ENCODE measurements at regions not wholly inside any gene's neighbourhood (a gene's known extent, or its start where the extent isn't known, plus 50 kb on each side); places are given as distances from the start of the nearest gene placed in this dataset.

DNA sequence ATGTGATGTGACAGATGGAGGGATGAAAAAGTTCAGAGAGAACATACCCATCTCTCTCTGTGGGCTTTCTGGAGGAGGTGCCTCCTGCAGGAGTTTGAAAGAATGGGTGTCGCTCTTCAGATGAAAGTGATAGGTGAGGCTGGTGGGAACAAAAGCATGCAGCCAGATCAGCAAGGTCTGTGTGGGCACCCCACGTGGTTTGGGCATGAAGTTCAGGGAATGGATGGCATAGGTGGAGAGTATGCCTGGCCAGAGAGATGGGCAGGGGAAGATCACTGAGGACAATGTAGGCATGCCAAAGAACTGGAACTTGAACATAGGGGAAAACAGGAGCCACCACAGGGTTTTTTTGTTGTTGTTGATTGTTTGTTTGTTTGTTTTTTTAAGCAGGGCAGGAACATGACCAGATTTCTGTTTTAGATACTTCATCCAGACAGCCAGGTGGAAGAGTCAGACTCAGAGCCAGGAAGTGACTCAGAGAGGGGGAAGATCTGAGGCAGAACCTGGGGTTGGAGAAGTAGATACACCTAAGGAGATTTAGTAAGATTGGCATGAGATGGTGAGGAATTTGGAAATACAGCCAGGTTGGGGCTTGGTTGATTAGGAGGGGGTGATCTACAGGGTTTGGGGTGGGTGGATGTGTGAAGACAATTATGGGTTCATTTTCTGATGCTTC is 64.8 kb upstream of the CLSTN2 start:
- TF ChIP-seq ZNF219 (CRISPR knock-in tag; IDR thresholded peaks at IDR 0.05; ENCODE audit: borderline replicate concordance) (no peak), MYBL2 (CRISPR knock-in tag; IDR thresholded peaks at IDR 0.05) (no peak), RELA (CRISPR knock-in tag; IDR thresholded peaks at IDR 0.05; ENCODE audit: borderline replicate concordance) (no peak), STAT6 (CRISPR knock-in tag; conservative IDR thresholded peaks at IDR 0.05; ENCODE audit: low read depth) (no peak), CTCF (IDR thresholded peaks at IDR 0.05) (no peak), TP53 (CRISPR knock-in tag; IDR thresholded peaks at IDR 0.05) (no peak), NFE2L1 (CRISPR knock-in tag; IDR thresholded peaks at IDR 0.05) (no peak), ZBTB21 (CRISPR knock-in tag; IDR thresholded peaks at IDR 0.05; ENCODE audit: borderline replicate concordance) (no peak), ERG (CRISPR knock-in tag; IDR thresholded peaks at IDR 0.05) (no peak), HMGA2 (CRISPR knock-in tag; IDR thresholded peaks at IDR 0.05) (no peak), TEAD1 (CRISPR knock-in tag; IDR thresholded peaks at IDR 0.05) (no peak), ZNF425 (CRISPR knock-in tag; conservative IDR thresholded peaks at IDR 0.05) (no peak), AR (CRISPR knock-in tag; IDR thresholded peaks at IDR 0.05) (no peak), JAZF1 (CRISPR knock-in tag; IDR thresholded peaks at IDR 0.05) (no peak), IRF1 (CRISPR knock-in tag; IDR thresholded peaks at IDR 0.05) (no peak), SP1 (CRISPR knock-in tag; conservative IDR thresholded peaks at IDR 0.05) (no peak)
- TF ChIP-seq, protein P1, sequence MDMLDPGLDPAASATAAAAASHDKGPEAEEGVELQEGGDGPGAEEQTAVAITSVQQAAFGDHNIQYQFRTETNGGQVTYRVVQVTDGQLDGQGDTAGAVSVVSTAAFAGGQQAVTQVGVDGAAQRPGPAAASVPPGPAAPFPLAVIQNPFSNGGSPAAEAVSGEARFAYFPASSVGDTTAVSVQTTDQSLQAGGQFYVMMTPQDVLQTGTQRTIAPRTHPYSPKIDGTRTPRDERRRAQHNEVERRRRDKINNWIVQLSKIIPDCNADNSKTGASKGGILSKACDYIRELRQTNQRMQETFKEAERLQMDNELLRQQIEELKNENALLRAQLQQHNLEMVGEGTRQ (CRISPR knock-in tag; IDR thresholded peaks at IDR 0.05): no peak
- no peak overlapping the region for H3K4me3 Mint-ChIP-seq
- no peaks in the 10 kb centered on the region for H3K4me1 Mint-ChIP-seq
- H3K36me3 Mint-ChIP-seq: no peaks in the 10 kb centered on the region
- POLR2A ChIA-PET: no interaction called here
- H3K27ac Mint-ChIP-seq: no peak overlapping the region
- peaks cover 5% of the 10 kb centered on the region for H3K9me3 Mint-ChIP-seq
- ATAC-seq (no peak), DNase-seq (ENCODE audit: low spot score) (no peak)
- H3K27me3 Mint-ChIP-seq (ENCODE audit: low read depth): no peaks in the 10 kb centered on the region
- CTCF ChIA-PET: no interaction called here

Measured in WTC11 (cell line).